Skeletal muscle satellite cell (primary cell): ENCODE measurements at regions not wholly inside any gene's neighbourhood (a gene's known extent, or its start where the extent isn't known, plus 50 kb on each side); places are given as distances from the start of the nearest gene placed in this dataset.

ENCODE experiments used
- H3K27me3 ChIP-seq: 2 replicates; pipeline ENCODE4 v1.7.0; 2013; ENCODE audit warnings: low read length; ENCODE audit not compliant: control insufficient read depth, insufficient read depth
- H3K36me3 ChIP-seq: 2 replicates; pipeline ENCODE4 v1.7.0; 2013; ENCODE audit warnings: mild to moderate bottlenecking, control low read depth, low read length; ENCODE audit not compliant: insufficient read depth
- H3K4me1 ChIP-seq: 2 replicates; pipeline ENCODE4 v1.7.0; 2013; ENCODE audit warnings: low read length; ENCODE audit not compliant: control insufficient read depth, insufficient read depth
- H3K4me2 ChIP-seq: 2 replicates; pipeline ENCODE4 v1.7.0; 2013; ENCODE audit warnings: mild to moderate bottlenecking, low read length
- H3K4me3 ChIP-seq: 2 replicates; pipeline ENCODE4 v1.7.0; 2013; ENCODE audit warnings: low read length
- H3K9ac ChIP-seq: 2 replicates; pipeline ENCODE4 v1.7.0; 2013; ENCODE audit warnings: mild to moderate bottlenecking, low read depth, low read length, moderate library complexity
- H3K9me3 ChIP-seq: replicated peaks from 2 replicates; pipeline ENCODE4 v1.7.0; 2013; ENCODE audit warnings: mild to moderate bottlenecking, control low read depth, low read length

DNA sequence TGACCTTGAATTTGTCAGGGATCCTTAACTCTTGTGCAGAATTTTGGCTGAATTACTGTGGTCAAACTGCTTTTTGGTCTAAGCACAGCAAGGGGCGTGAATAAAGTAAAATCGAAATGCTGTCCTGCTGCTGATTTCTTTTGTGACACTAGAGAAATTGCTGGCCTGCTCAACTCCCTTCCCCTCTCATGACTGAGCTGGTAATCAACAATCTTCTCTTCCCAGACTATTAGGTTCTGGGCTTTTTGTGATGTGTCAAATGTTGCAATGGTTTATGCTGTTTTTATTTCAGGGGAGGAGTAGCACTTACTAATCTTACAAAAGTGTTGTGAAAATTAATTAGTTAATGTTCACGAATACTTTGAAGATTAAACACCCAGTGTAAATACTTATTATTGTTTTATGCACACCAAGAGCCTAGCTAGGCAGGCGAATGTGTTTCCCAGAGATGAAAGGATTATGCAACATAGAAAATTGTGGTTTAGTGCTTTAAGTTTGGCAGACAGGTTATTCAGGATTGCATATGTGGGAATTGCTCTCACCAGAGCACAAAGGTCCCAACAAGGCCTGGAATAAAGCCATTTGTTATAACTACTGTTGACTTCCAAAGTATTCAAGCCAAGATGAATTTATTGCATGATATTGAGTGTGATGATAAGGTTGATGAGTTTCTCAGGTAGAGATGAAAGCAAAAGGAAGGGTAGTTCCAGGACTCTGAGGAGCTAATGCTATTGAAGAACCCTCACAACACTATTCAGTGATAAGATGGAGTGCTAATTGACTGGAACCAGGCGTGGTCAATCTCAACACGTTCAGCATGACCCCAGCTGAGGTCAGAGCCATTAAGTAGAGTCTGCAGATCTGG is 280.7 kb upstream of the ZNF608 start:
- no peak overlapping the region for H3K4me3 ChIP-seq
- no peaks in the 10 kb centered on the region for H3K27me3 ChIP-seq
- H3K4me2 ChIP-seq: no peak overlapping the region

DNA sequence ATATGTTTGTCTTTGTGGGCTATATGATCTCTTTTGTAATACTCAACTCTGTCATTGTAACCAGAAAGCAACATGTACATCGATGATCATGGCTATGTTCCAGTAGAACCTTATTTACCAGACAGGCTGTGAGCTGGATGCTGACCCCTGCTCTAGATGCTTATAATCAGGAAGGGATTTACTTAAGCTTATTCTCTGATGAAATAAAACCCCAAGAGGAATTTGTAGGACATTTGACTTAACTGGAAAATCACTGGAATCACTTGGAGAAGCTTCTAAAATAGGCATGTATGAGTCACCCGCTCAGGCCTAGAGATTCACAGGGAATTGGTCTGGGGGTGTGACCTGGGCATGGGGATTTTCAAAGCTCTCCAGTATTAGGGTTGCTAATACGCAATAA is 285.8 kb upstream of the ZNF608 start:
- H3K9me3 ChIP-seq: no peaks in the 10 kb centered on the region
- H3K27me3 ChIP-seq: no peaks in the 10 kb centered on the region
- no peak overlapping the region for H3K4me2 ChIP-seq
- H3K4me1 ChIP-seq: no peaks in the 10 kb centered on the region
- no peaks in the 10 kb centered on the region for H3K36me3 ChIP-seq
- no peak overlapping the region for H3K4me3 ChIP-seq
- no peak overlapping the region for H3K9ac ChIP-seq

More for the DNA sequence above, 280.7 kb upstream of the ZNF608 start:
- H3K9me3 ChIP-seq: no peaks in the 10 kb centered on the region
- H3K4me1 ChIP-seq: no peaks in the 10 kb centered on the region
- no peaks in the 10 kb centered on the region for H3K36me3 ChIP-seq
- H3K9ac ChIP-seq: no peak overlapping the region

DNA sequence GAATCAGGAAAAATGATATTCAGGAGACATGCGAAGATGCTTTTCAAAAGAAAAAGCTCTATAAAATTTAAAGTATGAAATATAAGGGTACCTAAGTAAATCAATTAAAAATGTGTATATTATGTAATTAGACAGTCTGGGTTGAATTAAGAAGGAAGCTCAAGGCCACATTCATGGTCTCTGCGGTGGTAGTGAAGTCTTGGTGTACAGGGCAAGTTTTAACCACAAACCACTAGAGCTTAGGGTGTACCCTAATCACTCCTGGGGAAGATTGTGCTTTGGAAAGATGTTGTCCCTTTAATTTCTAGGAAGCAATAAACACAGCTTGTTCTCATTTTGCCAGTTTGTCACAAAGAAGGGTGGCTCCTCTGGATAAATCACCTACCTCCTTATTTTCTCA is 287.2 kb upstream of the ZNF608 start:
- no peaks in the 10 kb centered on the region for H3K36me3 ChIP-seq
- H3K9me3 ChIP-seq: no peaks in the 10 kb centered on the region
- H3K4me2 ChIP-seq: no peak overlapping the region
- H3K27me3 ChIP-seq: no peaks in the 10 kb centered on the region
- no peak overlapping the region for H3K4me3 ChIP-seq
- no peak overlapping the region for H3K9ac ChIP-seq
- no peaks in the 10 kb centered on the region for H3K4me1 ChIP-seq

DNA sequence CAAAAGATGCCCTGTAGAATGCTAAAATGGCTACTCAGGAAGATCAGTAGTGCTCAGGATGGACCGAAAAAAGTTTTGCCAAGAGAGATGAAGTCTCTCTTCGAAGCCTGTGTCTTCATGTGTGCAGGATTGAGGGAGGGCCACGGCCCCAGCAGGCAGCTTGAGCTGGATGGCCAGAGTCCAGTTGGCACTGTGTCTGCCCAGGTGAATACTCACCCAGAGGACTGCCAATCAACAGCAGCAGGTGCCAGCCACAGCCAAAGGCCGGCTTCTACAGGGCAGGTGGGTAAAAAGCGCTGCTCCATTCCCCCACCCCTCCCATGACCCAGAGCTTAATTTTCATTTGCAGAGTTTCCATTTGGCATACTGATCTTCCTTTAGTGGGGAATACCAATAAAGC is 287.9 kb upstream of the ZNF608 start:
- no peaks in the 10 kb centered on the region for H3K9me3 ChIP-seq
- no peak overlapping the region for H3K9ac ChIP-seq
- H3K36me3 ChIP-seq: no peaks in the 10 kb centered on the region
- H3K4me3 ChIP-seq: no peak overlapping the region
- no peaks in the 10 kb centered on the region for H3K4me1 ChIP-seq
- H3K4me2 ChIP-seq: no peak overlapping the region
- no peaks in the 10 kb centered on the region for H3K27me3 ChIP-seq

DNA sequence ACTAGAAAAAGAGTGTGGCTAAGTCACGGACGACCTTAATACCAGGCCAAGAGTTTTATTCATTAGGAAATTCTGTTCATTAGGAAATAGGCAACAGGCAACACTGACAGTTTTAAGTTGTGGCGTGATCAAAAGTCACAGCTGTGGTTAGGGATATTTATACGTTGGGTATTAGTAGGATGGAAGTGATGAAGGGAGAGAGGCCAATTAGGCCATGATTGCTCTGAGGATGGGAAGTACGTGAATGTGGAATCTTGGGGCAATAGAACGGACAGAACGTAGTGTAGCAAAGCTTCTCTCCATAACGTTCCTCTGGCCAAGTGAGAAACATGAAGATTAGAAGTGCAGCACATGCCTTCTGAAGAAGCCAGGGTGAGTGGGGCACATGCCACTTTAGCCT is 290.1 kb upstream of the ZNF608 start:
- Histone ChIP-seq H3K4me1 (no peaks in the 10 kb centered on the region), H3K9ac (no peak overlapping the region), H3K4me3 (no peak overlapping the region), H3K36me3 (no peaks in the 10 kb centered on the region), H3K4me2 (no peak overlapping the region), H3K27me3 (no peaks in the 10 kb centered on the region), H3K9me3 (no peaks in the 10 kb centered on the region)

DNA sequence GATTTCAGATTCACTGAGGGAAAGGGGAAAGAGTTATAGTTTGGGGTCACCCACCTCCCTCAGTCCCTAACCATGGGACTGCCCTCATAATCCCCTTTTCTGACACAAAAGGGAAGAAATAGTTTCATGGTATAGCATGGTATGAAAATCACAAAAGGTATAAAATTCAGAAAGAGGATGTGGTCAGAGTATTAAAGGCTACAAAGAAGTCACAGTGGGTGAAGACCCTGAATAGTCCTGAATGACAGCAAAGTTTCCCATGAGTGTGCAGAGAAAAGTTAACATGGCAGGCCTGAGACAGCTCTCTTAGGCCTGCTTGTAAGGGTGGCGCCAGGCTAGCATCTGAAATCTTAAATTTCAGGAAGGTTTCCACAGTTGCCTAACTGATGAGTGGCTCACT is 290.6 kb upstream of the ZNF608 start:
- no peak overlapping the region for H3K4me2 ChIP-seq
- H3K4me3 ChIP-seq: no peak overlapping the region
- no peak overlapping the region for H3K9ac ChIP-seq
- H3K36me3 ChIP-seq: no peaks in the 10 kb centered on the region
- H3K4me1 ChIP-seq: no peaks in the 10 kb centered on the region
- no peaks in the 10 kb centered on the region for H3K9me3 ChIP-seq
- no peaks in the 10 kb centered on the region for H3K27me3 ChIP-seq

DNA sequence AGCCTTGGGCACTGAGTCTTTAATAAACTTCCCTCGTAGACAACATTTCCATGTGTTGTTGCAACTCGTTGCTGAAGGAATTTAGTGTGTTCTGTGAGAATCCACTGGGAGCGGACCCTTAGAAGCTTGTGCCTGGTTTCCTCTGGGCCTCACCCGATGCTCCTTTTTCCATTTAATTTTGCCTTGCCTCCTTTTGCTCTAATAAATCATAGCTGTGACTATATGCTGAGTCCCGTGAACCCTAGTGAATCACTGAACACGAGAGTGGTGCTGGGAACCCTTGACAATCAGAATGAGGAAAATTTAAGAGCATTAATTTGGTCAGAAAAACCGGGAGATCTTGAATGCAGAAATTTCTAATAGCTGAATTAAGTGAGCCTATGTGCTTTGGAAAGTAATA is 291.1 kb upstream of the ZNF608 start:
- Histone ChIP-seq H3K27me3 (no peaks in the 10 kb centered on the region), H3K9me3 (no peaks in the 10 kb centered on the region), H3K4me3 (no peak overlapping the region), H3K36me3 (no peaks in the 10 kb centered on the region), H3K4me1 (no peaks in the 10 kb centered on the region), H3K9ac (no peak overlapping the region), H3K4me2 (no peak overlapping the region)

DNA sequence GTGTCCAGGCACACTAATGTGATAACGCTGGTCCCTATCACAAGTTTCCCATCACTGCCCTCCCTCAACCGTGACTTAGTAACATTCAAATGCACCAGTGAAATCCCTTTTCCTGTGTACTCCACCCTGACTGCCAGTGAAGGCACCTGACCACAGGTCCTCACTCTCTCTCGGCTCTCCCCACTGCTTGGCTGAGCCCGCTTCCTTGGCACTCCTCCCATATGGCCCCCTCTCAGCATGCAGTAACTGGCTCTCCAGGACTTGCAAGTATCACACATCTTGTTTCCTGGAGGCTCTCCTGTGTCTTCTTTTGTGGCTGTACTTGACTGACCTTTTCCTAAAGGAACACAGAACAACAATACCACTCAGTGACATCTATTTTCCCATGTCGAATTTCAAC is 292.0 kb upstream of the ZNF608 start:
- Histone ChIP-seq H3K4me3 (no peak overlapping the region), H3K9ac (no peak overlapping the region), H3K9me3 (no peaks in the 10 kb centered on the region), H3K36me3 (no peaks in the 10 kb centered on the region), H3K4me1 (peaks cover 6% of the 10 kb centered on the region), H3K27me3 (no peaks in the 10 kb centered on the region), H3K4me2 (no peak overlapping the region)

DNA sequence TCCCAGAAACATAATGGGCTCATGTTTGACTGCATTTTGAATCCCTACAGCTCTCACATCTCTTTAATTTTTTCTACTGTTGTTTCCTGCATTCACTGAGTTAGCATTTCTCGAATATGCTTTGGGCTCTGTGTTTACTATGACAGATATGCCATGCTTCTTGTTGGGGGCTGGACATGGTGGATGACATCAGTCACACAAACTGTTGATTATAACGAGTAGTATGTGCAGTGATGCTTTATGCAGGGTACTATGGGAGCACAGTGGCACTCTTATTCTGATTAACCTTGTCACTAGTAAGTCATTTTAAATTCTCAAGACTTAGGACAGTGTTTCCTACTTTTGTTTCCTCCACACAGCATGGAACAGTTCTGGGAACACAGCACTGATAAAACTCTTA is 295.4 kb upstream of the ZNF608 start:
- Histone ChIP-seq H3K27me3 (no peaks in the 10 kb centered on the region), H3K36me3 (no peaks in the 10 kb centered on the region), H3K4me1 (peaks cover 29% of the 10 kb centered on the region), H3K4me2 (no peak overlapping the region), H3K9ac (no peak overlapping the region), H3K4me3 (no peak overlapping the region), H3K9me3 (no peaks in the 10 kb centered on the region)

DNA sequence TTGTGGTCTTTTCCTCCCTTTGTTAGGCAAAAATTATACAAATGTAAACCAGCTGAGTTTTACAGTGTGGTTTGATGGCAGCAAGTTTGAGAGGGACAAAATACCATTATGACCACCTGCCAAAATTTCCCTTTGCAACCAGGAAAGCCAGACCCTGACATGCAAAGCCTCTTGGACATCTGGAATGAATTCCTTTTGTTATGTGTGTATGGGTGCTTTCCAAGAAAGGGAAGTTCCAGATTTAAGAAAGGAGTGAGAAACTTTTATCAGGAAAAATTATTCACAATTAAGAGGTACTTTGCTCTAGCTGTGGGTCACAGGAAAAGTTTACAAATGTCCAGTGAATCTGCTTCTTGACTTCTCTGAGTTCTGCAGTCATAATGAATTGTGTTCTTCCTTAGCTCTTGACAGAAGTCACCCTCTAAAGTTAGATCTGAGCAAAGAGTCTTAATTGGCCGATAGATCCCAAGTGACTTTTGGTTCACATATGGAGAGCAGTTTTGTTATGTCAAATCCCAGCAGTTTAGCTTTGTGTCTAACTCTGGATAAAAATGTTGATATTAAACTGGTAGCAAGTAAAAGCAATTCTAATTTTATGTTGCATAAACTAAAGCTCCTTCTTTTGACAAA is 295.9 kb upstream of the ZNF608 start:
- H3K4me2 ChIP-seq: no peak overlapping the region
- H3K9ac ChIP-seq: no peak overlapping the region
- H3K4me3 ChIP-seq: no peak overlapping the region
- no peaks in the 10 kb centered on the region for H3K9me3 ChIP-seq
- peaks cover 29% of the 10 kb centered on the region for H3K4me1 ChIP-seq
- no peaks in the 10 kb centered on the region for H3K36me3 ChIP-seq
- H3K27me3 ChIP-seq: no peaks in the 10 kb centered on the region

DNA sequence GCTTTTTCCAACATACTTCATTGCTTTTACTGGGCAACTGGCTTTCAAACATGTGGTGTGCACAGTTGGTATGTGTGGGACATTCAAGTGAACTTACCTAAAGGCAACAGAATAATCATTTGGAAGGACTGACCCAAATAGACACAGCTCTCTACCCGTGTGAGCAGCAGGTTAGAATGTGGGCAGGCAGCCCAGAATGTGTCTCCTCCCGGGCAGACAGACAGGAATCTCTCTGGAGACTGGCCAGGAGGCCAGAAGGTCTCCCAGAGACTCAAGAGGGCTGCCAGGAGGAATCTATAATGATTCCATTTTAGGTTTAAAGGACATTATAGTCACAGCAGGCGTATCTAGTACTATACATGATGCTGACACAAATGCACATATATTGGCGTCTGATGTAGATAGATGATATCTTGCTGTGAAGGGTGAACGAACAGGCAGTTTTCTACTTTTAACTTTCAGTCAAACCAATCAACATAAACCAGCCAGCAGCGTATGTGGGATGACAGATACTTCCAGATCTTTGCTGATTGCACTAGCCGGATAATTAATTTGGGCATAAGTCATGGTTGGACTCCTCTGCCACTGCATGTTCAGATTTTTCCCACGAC is 297.4 kb upstream of the ZNF608 start:
- Histone ChIP-seq H3K4me1 (peaks cover 29% of the 10 kb centered on the region), H3K27me3 (no peaks in the 10 kb centered on the region), H3K4me3 (no peak overlapping the region), H3K9me3 (no peaks in the 10 kb centered on the region), H3K9ac (no peak overlapping the region), H3K36me3 (no peaks in the 10 kb centered on the region), H3K4me2 (peak overlapping the region; percentile 37)
